Dermis microvascular lymphatic vessel endothelial cell (primary cell): ENCODE measurements at regions not wholly inside any gene's neighbourhood (a gene's known extent, or its start where the extent isn't known, plus 50 kb on each side); places are given as distances from the start of the nearest gene placed in this dataset.
"Not testable (repeated sequence)": the region's sequence is repeated elsewhere in the genome, so short reads cannot be mapped to it uniquely, and the experiment has no call there.

Source experiments
- DNase-seq, 2 donors: peaks; one replicate each; pipeline versions ENCODE4 v3.0.0 to v3.0.0-alpha.2; 2010; ENCODE audit warnings: low read depth in 2 of 2

DNA sequence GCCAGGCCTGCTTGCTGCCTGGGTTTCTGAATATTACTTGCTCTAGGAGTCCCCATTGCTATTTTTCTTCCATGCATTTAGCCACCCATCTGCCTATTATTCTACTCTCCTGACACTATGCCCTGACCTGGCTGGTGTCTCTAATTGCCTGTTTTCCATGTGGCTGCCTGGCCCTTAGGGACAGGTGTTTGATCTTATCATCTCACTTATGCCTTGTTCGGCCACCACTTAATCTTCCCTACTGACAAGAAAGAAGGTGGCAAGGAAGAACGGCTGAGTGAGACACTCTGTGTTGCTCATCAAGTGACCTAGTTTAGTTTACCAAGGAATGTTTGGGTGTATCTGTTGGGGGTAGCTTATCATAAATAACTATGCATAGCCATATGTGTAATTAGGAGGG lies 50.4 kb upstream of the RAPH1 start:
- DNase-seq = no peak

DNA sequence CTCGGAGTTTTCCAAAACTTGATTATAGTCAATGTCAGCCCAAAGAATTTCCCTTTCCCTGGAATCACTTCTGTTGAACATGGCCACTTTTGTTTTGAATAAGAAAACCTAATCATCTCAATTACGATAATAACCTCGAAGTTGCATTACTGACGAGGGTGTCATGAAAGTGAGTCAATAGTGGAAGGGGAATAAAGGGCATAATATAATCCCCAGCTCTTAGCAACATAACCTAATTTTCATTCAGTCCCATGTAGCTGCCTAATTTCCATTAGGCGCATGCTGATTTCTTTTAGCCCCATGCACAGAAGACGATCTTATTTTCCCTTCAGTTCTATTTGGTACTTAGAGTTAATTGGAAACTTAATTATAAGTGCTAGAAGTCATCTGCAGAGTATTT lies 51.1 kb upstream of the RAPH1 start:
- DNase-seq = no peak

DNA sequence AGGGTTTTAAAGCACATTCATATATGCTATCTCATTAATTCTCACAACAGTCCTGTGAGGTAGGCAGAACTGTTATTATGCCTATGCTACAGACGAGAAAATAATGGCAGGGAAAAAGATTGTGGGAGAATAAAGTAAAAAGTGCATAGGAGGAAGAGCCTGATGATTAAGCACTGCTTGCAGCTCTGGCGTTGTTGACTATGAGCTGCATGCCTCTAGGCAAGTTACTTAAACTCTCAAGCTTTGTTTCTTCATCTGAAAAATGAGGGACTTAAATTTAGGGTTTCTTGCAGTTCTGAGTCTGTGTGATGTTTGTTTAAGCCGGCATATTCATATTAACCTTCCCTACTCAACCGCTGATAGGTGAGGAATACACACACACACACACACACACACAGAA lies 51.6 kb upstream of the RAPH1 start:
- DNase-seq = no peak

DNA sequence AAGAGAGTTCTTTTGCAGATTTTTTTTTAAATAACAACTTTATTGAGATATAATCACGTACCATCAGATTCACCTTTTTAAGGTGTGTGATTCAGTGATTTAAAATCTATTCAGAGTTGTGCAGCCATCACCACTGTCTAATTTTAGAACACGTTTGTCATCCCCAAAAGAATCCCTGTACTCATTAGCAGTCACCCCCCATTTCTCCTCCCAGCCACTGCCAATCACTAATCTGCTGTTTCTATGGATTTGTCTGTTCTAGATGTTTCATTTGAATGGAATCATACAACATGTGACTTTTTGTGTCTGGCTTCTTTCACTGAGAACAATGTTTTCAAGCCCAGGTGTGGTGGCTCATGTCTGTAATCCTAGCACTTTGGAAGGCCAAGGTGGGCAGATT lies 55.4 kb upstream of the RAPH1 start:
- DNase-seq = no peak

DNA sequence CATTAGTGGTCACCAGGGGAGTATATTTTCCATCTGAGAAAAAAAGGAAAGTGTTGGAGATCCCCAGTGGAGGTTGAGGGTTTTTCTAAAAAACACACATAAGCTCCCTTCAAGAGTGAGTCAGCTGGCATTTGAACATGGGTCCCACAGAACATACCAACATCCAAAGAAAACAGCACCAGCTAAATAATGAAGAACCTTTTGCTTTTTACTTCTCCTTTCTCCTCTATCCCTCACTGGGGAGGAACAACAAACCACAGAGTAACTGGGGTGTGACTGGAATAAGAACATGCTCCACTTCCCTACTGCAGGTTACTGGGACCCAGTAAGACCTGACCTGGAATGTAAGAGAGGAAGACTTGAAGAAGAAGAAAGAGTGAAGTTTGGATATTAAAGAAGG lies 56.5 kb upstream of the RAPH1 start:
- DNase-seq = no peak

DNA sequence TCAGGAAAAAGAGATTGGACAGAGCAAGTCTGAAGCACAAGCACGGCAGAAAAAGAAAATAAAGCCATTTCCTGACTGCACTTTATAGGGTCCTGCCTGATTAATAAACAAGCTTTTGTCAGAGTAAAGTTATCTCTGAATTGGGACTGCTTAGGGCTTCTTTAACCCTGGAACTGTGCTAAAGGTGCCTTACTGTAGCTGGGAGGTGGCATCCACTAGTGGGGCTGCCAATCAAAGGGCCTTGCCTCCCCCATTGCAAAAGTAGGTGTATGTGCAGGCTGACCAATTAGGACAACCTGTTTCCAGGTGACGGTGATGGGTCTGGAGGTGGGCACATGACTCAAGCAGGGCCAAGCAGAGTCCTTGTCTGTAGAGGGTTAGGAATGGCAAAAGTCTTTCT lies 57.4 kb upstream of the RAPH1 start:
- peak in 1 of 2 donors; percentile 17 for DNase-seq

DNA sequence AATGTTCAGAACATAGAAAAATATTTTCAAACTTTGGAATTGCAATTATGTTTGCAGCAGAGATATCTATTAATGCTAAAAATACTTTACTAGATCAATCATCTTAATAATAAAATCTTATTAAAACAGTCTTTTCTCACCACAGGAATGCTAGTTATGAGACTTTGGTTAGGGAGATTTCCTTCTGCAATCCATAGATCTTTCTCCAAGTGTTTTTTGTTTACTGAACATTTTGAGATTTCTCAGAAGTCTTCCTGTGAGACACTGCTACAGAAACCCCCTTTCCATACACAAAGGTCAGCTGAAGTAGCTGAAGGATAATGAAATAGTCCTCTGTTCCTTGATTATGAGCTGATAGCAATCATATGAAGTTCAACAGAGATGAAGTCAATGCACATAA lies 59.4 kb upstream of the RAPH1 start:
- no peak for DNase-seq

DNA sequence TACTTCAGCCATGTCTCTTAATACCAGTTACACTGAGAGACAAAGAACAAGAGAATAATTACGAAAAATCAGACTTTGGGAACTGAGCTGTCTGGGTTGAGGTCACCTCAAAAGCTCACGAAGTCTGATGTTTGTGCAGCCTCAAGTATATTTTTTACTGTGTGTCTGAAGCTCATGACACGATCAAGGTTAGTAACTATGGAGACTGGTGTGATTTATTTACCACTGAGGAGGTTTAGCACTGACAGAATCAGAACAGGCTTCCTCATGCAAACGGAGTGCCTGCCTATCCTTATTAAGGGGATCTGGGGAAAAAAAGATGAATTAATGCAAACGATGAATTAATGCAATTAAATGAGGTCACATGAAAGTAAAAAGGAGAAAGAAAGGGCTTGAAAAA lies 61.1 kb upstream of the RAPH1 start:
- peak in 1 of 2 donors; percentile 13 for DNase-seq

DNA sequence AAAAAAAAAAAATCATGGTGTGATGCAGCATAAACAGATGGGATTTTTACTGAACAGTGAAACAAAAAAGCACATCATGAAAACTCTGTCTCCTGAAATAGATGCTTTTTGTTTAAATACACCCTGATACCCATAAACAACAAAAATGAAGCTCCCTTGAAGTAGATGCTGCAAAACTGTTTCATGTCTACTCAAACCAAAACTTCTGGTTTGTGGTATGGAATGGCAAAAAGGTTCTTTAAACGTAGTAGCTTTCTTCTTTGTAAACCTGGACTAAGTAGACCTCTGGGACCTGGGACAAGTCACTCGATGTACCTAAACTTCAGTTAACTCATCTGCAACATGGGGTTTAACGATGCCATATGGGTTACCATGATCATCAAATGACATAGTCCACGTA lies 64.4 kb upstream of the RAPH1 start:
- DNase-seq = no peak

DNA sequence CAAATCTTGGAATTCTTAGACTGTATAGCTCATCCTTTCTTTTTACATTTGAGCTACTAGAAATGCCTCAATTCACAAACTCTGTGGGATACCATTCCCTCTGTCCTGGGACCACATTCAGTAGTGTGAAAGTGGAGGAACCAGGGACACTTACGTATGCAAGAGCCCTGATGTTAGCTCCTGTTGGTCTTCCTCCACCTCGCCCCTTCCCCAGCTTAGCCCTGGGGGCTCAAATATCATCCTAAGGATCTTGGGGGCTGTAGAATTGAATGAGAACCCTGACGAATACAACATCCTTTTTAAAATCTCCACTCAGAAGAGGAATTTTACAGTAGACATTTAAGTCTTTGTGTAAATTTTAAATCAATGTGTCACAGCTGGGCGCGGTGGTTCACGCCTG lies 65.2 kb upstream of the RAPH1 start:
- DNase-seq = no peak

DNA sequence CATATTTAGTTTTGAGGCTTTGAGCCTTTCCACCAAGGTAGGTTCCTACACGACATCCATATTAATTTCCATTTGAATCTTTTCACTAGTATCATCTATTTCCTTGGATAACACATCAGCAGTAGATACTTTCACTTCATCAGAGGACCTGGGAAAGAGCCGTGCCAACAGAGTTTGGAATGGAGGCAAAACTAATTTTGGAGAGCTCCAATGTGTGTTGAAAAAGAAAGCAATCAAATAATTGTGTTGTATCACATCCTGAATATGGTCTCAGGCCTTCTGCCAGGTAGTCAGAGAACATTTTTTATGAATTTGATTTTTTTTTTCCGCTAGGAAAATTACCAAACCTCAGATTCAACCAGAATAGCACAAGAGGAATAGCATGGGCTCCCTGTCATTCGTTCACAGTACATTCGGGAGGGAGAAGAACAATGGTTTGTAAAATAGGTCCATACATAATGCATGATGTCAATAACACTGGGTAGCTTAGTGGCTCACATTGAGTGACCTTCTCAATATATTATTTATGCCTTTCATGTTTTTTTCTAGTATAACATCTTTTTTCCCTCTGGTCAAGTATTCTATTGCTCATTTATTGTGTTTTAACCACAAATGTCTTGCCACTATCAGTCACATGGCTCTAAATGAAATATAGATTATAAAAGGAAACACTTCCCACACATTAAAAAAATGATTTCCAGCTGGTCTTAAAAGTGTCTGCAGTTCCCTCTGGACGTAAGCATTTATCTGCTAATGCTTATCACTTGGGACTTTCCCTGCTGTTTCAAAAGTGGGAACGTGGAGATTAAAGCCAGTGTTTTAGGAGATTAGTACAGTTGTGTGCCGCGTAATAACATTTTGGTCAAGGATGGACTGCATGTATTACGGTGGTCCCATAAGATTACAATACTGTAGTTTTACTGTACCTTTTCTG lies 68.6 kb upstream of the RAPH1 start:
- peak in 1 of 2 donors; percentile 68 for DNase-seq

DNA sequence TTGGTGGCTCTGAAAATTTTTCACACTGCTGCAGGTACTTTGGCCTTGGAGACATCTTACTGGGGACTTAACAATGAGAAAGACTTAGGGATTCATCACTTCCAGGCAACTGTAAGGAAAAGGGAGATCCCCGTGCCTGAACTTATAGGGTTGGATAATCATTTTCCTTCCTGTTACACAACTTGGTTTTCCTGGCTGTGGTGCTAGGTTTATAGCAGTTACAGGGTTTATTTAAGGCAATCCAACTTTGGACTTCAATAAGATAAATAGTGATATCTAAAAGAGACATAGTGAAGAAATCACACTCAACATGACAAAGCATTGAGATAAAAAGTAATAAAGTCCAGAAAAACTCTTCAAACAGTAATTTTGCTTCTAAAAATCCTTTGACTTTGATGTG lies 70.2 kb upstream of the RAPH1 start:
- DNase-seq = peak; percentile 25 to 35

DNA sequence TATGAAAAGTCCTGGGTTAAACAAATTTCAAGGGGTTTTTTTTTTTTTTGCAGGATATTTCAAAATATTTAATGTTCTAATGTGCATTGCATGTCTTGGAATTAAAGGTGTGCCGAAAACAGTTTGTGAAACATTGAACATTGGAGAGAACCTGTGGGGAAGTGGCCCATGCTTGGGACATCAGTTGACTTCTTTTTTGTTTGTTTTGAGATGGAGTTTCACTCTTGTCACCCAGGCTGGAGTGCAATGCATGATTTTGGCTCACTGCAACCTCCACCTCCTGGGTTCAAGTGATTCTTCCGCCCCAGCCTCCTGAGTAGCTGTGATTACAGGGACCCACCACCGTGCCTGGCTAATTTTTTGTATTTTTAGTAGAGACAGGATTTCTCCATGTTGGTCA lies 71.0 kb upstream of the RAPH1 start:
- DNase-seq = no peak

DNA sequence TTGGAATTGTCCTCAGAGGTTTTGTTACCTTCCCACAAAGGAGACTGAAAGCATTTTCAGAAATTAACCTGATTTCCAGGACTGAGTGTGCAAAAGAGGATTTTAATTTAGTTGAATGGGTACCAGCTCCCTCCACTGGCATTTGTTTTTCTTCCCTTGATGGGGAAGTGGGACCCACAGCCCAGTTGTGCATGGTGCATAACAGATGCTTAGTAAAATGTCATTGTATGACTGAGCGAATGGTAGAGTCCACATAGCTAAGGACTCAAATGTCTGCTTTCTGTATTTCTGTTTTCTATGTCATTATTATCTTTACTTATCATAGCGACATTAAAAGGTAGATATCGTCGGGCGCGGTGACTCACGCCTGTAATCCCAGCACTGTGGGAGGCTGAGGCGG lies 75.5 kb upstream of the RAPH1 start:
- no peak for DNase-seq

DNA sequence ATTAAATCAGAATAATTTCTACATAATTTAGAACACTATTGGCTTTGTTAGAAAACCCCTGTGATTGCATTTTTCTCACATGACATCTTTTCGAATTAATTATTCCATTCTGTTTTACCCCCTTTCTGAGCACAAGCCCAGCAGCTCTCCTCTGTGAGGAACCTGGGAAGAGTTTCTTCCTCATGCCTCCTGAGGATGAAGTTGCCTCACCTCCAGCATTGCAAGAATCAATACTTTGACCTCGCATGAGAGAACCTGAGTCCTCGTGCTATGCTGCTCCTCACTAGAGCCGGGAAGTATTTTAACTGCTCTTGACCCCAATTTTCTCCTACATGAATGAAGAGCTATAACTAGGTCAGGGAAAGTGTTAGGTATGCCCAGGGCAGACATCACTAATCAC lies 77.1 kb upstream of the RAPH1 start:
- no peak for DNase-seq

DNA sequence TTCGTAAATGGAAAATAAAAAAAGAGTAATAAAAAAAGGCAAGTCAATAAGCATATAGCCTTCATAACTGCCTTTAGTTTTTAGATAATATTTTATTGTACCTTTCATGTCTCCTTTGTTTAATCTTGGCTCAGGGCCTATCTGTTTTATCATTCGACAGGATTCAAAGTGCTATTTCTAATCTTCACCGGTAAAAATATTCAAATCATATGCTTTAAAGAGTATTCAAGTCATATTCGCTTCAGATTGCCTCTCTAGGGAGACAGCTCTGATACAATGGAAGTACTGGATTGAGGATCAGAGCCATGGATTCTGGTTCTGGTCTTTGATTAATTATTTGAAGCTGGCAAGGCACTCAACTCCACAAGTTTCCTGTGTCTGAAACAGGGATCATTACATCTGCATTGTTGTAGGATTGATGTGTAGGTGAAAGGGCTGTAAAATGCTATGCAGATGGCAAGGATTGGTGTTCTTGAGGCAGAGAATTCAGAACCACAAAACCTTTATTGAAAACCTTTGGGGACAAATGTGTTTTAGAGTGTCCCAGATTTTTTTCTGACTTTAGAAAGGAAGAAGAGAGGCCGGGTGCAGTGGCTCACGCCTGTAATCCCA lies 84.3 kb upstream of the RAPH1 start:
- peak in 1 of 2 donors; percentile 25 for DNase-seq

DNA sequence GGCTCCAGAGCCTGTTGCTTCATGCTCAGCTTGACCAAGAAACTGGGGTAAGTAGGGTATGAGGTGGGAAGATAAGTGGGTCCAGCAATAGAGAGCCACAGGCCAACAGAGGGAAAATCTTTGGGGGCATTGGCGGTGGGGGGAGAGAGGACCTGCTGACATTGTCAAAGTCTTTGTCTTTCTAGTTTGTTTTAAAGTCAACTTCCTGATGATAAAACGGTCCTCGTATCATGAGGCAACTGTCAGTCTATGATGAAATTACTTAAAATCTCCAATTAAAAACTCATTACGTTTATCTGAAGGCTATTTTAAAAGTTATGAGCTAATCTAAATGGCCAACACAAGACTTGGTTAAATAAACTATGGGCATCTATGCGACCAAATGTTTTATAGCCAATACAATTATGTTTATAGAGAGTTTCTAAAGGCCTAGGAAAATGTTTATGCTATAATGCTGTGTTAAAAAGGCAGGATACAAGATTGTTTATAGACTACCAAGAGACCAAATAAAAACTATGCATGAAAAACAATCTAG lies 84.4 kb upstream of the CD28 start:
- DNase-seq = no peak

DNA sequence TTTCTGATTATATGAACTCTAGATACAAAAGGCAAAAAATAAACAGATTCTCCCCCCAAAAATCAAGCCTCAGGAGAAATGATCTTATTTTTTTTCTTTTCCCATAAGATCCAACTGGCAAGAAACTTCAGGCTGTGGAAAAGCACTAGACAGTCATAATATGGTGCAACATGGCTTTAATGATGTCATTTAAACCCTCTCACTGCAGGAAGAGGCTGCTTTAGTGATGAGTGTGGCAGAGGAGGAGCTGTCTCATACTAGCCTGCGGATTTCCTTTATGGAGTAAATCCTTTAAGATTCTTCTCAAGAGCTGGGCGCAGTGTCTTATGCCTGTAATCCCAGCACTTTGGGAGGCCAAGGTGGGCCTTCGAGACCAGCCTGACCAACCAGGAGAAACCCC lies 83.3 kb upstream of the CD28 start:
- peak in 1 of 2 donors; percentile 8 for DNase-seq

DNA sequence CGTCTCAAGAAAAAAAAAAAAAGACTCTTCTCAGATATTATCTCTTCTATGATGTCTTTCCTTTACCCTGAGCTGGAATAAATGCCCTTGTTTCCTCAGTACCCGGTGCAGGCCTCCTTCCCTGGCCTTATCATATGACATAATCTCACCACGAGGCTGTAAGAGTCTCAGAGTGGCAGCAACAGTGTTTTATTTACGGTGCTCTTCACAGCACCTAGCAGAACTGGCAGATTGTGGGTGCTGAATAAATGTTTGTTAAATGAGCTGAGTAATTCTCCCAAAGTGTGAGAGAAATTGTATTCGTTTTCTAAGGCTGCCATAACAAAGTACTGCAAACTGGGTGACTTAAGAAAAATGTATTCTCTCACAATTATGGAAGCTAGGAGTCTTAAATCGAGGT lies 82.8 kb upstream of the CD28 start:
- no peak for DNase-seq

DNA sequence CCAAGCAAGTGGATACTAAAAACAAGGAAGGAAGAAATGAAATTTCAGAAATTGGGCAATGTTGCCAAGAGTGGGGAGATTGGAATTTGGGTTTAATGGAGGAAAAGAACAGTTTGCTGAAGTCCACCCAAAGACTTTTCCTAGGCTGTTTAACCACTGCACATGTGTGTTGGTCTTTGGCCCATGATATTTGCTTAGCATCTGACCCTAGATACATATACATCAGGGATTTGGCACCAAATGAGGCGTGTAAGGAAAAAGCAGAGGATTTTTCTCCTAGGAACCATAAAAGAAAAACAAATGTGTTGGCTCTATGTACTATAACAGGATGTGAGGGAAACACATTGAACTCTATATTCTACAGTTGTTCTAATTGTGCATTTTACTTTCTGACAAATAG lies 80.7 kb upstream of the CD28 start:
- peak; percentile 15 to 75 for DNase-seq

DNA sequence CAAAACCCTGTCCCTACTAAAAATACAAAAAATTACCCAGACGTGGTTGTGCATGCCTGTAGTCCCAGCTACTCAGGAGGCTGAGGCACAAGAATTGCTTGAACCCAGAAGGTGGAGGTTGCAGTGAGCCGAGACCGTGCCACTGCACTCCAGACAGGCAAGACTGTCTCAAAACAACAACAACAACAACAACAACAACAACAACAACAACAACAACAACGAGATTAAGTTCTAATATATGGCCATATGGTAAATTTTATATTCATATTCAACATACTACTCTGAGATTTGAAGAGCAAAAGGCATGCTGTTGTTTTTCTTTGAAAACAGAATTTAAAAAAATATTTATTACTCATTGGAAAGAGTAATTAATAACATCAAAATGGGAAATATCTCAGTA lies 80.2 kb upstream of the CD28 start:
- DNase-seq = not testable (repeated sequence)

DNA sequence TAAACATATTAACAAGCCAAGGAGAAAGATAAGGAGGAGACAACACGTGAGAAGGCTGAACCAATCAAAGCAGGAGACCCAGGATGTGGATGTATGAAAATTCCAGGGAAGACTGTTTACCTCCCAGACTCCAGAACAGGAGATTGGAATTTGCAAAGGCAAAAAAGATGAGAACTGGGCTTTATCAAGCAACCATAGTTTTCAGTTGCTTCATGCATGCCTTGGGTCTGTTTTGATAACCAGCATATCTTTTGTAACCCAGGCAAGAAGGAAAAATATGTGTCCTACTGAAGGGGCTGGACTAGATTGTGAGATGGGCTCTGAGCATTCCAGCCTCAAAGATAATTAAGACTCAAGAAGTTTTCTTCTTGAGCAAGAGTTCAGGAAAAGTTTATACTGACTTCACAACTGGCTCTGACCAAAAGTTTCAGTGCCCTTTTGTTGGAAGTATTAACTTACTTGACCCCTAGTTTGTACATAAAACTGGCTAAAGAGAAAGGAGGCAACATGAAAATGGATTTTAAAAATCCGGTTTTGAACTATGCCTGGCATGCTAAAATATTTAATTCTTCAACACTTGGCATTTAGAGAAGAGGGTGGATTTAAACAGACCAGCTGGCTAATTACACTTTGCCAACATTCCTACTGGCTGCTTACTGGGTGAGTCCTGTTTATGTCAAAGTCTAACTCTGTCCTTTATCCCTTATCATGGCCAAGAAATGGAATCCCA lies 79.3 kb upstream of the CD28 start:
- no peak for DNase-seq
